ENCODE measurements at regions not wholly inside any gene's neighbourhood (a gene's known extent, or its start where the extent isn't known, plus 50 kb on each side); places are given as distances from the start of the nearest gene placed in this dataset.

DNA sequence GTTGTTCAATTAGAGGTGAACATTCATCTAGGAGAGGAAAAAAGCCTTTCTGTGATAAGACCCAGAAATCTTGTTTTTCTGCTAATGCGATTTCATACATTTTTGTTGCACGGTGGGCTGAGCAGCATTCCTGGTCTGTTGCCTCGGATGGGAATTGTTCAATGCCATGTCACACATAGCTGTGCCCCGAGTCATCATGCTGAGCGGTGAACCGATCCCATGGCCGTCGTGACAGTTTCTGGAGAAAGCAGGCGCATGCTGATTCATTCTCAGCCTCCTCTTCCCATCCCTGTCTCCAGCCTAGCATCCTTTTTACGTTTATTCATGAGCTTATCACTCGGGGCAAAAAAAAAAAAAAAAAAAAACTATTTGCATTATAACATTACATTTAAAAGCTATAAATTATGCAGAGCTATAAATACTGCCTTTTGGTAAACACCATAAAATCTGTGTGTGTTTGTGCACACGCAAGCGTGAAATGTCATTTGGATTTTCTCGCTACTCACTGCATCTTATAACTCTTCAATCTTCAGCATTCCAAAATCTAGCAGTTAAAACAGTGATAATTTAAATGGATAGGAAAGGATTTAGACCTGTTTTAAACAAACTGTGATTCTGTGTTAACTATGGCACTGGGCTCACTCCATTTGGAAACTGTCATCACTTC is 58.9 kb upstream of the IFNGR1 start:
- no peak for DNase-seq (ENCODE audit: low read depth in 4 of 4, low spot score in 1 of 4)

DNA sequence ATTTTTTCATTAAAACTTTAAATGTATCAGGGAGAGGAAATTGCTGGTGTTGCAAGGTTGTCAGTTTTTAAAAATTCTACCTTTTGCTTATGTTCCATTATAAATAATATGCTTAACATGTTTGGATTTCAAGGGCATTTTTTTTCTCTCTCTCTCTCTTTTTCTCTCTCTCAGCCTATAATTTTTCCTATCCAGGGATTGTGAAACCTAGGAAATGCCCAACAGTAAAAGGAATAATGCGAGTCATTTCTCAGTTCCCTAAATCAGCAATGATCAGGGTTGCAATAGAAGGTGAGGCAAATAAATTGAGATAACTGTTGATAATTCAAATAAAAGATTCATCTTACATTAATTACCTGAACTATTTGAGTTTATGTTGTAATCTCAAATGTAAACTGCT is 53.2 kb upstream of the IFNGR1 start:
- DNase-seq (ENCODE audit: low read depth in 4 of 4, low spot score in 1 of 4) = no peak

GRCh38 chr6:137271245-137272183 is 52.3 kb upstream of the IFNGR1 start:
- DNase-seq (ENCODE audit: low read depth in 4 of 4, low spot score in 1 of 4) = no peak

DNA sequence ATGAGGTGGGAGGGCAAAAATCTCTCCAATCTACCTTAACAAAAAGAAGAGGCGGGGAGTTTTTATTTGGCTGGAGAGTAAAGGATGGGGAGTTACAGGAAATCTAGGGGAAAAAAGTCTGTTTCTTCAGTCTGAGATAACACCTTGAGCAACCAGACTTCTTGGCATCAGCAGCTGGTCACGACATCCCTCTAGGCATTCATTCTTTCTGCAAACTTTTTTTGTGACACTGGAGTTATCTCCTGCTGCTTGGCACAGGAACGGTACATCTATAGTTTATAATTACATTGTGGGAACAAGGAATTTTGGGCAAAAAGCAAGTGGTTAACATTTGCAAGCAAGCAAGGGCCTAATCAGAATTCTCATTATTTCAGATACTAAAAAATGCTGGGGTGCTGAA is 50.6 kb upstream of the IFNGR1 start:
- no peak for DNase-seq (ENCODE audit: low read depth in 4 of 4, low spot score in 1 of 4)

- DNase-seq (ENCODE audit: low read depth in 4 of 4, low spot score in 1 of 4) = no peak
Measured at GRCh38 chr6:137269347-137269746, 50.2 kb upstream of the IFNGR1 start.
